ENCODE measurements at regions not wholly inside any gene's neighbourhood (a gene's known extent, or its start where the extent isn't known, plus 50 kb on each side); places are given as distances from the start of the nearest gene placed in this dataset.

- no peak for TF ChIP-seq EZH2 (IDR thresholded peaks at IDR 0.05)
- TF ChIP-seq CTCF (IDR thresholded peaks at IDR 0.05 in 2 of 3, conservative IDR thresholded peaks at IDR 0.05 in 1 of 3; ENCODE audit: borderline replicate concordance in 1 of 3, insufficient read depth in 1 of 3, low read depth in 2 of 3, low read length in 2 of 3) = no peak
- no peak for TF ChIP-seq POLR2A (IDR thresholded peaks at IDR 0.05; ENCODE audit: borderline replicate concordance, extremely low read depth, insufficient read depth, insufficient read length)
- no peak for TF ChIP-seq JUND (IDR thresholded peaks at IDR 0.05)
- TF ChIP-seq EZH2phosphoT487 (IDR thresholded peaks at IDR 0.05; ENCODE audit: borderline replicate concordance) = no peak
- no peak for TF ChIP-seq MAX (IDR thresholded peaks at IDR 0.05)
- no peak for TF ChIP-seq ZNF274 (IDR thresholded peaks at IDR 0.05; ENCODE audit: low read depth, low read length)
- TF ChIP-seq POLR2AphosphoS5 (IDR thresholded peaks at IDR 0.05; ENCODE audit: low read depth, low read length) = no peak
- TF ChIP-seq ATF3 (IDR thresholded peaks at IDR 0.05) = no peak
- no peak for TF ChIP-seq SIN3A (IDR thresholded peaks at IDR 0.05; ENCODE audit: low read depth)
- TF ChIP-seq REST (IDR thresholded peaks at IDR 0.05; ENCODE audit: low read depth) = no peak
- TF ChIP-seq YY1 (IDR thresholded peaks at IDR 0.05; ENCODE audit: extremely low read depth, insufficient replicate concordance, low read depth, low read length) = no peak
- no peak for TF ChIP-seq SP1 (IDR thresholded peaks at IDR 0.05; ENCODE audit: low read depth)
- TF ChIP-seq ZFX (IDR thresholded peaks at IDR 0.05) = no peak
These were observed 400.2 kb upstream of the C16orf82 start for GRCh38 chr16:26666486-26666885.
